ENCODE measurements at regions not wholly inside any gene's neighbourhood (a gene's known extent, or its start where the extent isn't known, plus 50 kb on each side); places are given as distances from the start of the nearest gene placed in this dataset.

GRCh38 chr1:60235275-60235674 lies 161.7 kb upstream of the C1orf87 start:
- DNase-seq, result no peak

- no peak for DNase-seq
Measured at GRCh38 chr1:60234776-60235175, 161.2 kb upstream of the C1orf87 start.

GRCh38 chr1:60229821-60230220 lies 156.3 kb upstream of the C1orf87 start:
- no peak for DNase-seq

GRCh38 chr1:60228041-60228491 lies 154.5 kb upstream of the C1orf87 start:
- DNase-seq, result no peak

- no peak for DNase-seq
Measured at GRCh38 chr1:60227601-60228000, 154.0 kb upstream of the C1orf87 start.

GRCh38 chr1:60225486-60225885 lies 151.9 kb upstream of the C1orf87 start:
- DNase-seq, result no peak

GRCh38 chr1:60224523-60224922 lies 151.0 kb upstream of the C1orf87 start:
- DNase-seq, result no peak

GRCh38 chr1:60223158-60223557 lies 149.6 kb upstream of the C1orf87 start:
- no peak for DNase-seq

- DNase-seq, result no peak
Measured at GRCh38 chr1:60222360-60223115, 149.0 kb upstream of the C1orf87 start.

GRCh38 chr1:60213253-60213652 lies 139.7 kb upstream of the C1orf87 start:
- no peak for DNase-seq

- no peak for DNase-seq
Measured at GRCh38 chr1:60196026-60196425, 122.5 kb upstream of the C1orf87 start.

- no peak for DNase-seq
Measured at GRCh38 chr1:60185684-60186083, 112.1 kb upstream of the C1orf87 start.

GRCh38 chr1:60184521-60184920 lies 111.0 kb upstream of the C1orf87 start:
- no peak for DNase-seq

- no peak for DNase-seq
Measured at GRCh38 chr1:60173729-60174505, 100.3 kb upstream of the C1orf87 start.

GRCh38 chr1:60173006-60173405 lies 99.4 kb upstream of the C1orf87 start:
- DNase-seq, result peak; percentile 2 to 26

GRCh38 chr1:60171801-60172200 lies 98.2 kb upstream of the C1orf87 start:
- DNase-seq, result no peak

- no peak for DNase-seq
Measured at GRCh38 chr1:60170709-60171108, 97.1 kb upstream of the C1orf87 start.

GRCh38 chr1:60169206-60169605 lies 95.6 kb upstream of the C1orf87 start:
- DNase-seq, result no peak

- DNase-seq, result no peak
Measured at GRCh38 chr1:60162936-60163335, 89.4 kb upstream of the C1orf87 start.

GRCh38 chr1:60160141-60160540 lies 86.6 kb upstream of the C1orf87 start:
- DNase-seq, result no peak

GRCh38 chr1:60156371-60156770 lies 82.8 kb upstream of the C1orf87 start:
- no peak for DNase-seq

- DNase-seq, result no peak
Measured at GRCh38 chr1:60153961-60154360, 80.4 kb upstream of the C1orf87 start.

GRCh38 chr1:60152891-60153290 lies 79.3 kb upstream of the C1orf87 start:
- no peak for DNase-seq

- no peak for DNase-seq
Measured at GRCh38 chr1:60151311-60151710, 77.7 kb upstream of the C1orf87 start.
